K562 (cell line): ENCODE measurements at regions not wholly inside any gene's neighbourhood (a gene's known extent, or its start where the extent isn't known, plus 50 kb on each side); places are given as distances from the start of the nearest gene placed in this dataset.

Experiments
- CHD1 ChIP-seq: fragments of 200-600 bp; sonication (generic); IDR thresholded peaks from one replicate; pipeline ENCODE4 v1.6.1; 2012; ENCODE audit warnings: mild to moderate bottlenecking, moderate library complexity, low read length, inconsistent platforms
- MAZ ChIP-seq, 2 experiments: fragments of 450-650 bp in 1 of 2; sonication (generic) in 1 of 2; formaldehyde crosslinking; IDR thresholded peaks in 1 of 2; conservative IDR thresholded peaks in 1 of 2; 2 replicates each; pipeline versions ENCODE4 v1.4.0 to v1.5.0; 2020; ENCODE audit warnings: mild to moderate bottlenecking in 1 of 2, missing genetic modification reagents in 1 of 2
- NBN ChIP-seq: fragments of 450-650 bp; IDR thresholded peaks from 2 replicates; pipeline ENCODE4 v1.6.1; 2016; ENCODE audit warnings: low read depth, mild to moderate bottlenecking
- RAD21 ChIP-seq, 2 experiments: fragments of 250-450 bp in 1 of 2; fragments of 450-650 bp in 1 of 2; sonication (Bioruptor Pico) in 1 of 2; formaldehyde crosslinking in 1 of 2; IDR thresholded peaks in 1 of 2; conservative IDR thresholded peaks in 1 of 2; 2 replicates each; pipeline versions ENCODE4 v1.4.0 to v1.8.0; 2020 to 2022; ENCODE audit warnings: mild to moderate bottlenecking in 2 of 2, moderate library complexity in 1 of 2
- YY1 ChIP-seq, 3 experiments: IDR thresholded peaks; 2 replicates each; pipeline ENCODE4 v1.6.1; 2011; ENCODE audit warnings: low read length in 2 of 3, mild to moderate bottlenecking in 2 of 3, moderate library complexity in 2 of 3, borderline replicate concordance in 1 of 3, control low read depth in 1 of 3, low read depth in 1 of 3; ENCODE audit not compliant: insufficient read depth in 3 of 3, insufficient replicate concordance in 2 of 3, control insufficient read depth in 1 of 3, insufficient read length in 1 of 3; ENCODE audit errors: extremely low read depth in 1 of 3
- ZFP36 ChIP-seq: fragments of 150-350 bp; IDR thresholded peaks from 2 replicates; pipeline ENCODE4 v1.6.1; 2018; ENCODE audit warnings: low read length, low read depth; ENCODE audit not compliant: partially characterized antibody
- ZNF785 ChIP-seq: fragments of 250-450 bp; sonication (Bioruptor Pico); IDR thresholded peaks from 2 replicates; pipeline ENCODE4 v1.4.0; 2020; ENCODE audit warnings: mild to moderate bottlenecking

DNA sequence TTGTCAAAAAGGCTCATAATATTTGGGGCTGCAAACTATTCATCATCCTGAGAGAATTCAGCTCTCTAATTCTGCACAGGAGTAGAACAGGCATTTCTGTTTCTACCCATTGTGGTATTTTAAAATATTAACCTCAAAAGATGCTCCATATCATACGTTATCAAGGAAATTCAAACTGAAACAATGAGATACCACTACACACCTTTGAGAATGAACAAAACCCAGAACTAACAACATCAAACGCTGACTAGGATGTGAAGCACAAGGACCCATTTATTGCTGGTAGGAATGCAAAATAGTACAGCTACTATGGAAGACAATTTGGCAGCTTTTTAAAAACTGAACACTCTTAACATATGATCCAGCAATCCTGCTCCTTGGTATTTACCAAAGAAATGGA is 171.8 kb downstream of the DUSP6 start:
- TF ChIP-seq ZFP36 (no peak), NBN (no peak), ZNF785 (CRISPR knock-in tag) (no peak), RAD21 (CRISPR knock-in tag; conservative IDR thresholded peaks at IDR 0.05 in 1 of 2, IDR thresholded peaks at IDR 0.05 in 1 of 2) (no peak), MAZ (CRISPR knock-in tag; conservative IDR thresholded peaks at IDR 0.05 in 1 of 2, IDR thresholded peaks at IDR 0.05 in 1 of 2) (no peak), YY1 (IDR thresholded peaks at IDR 0.05; ENCODE audit: borderline replicate concordance in 1 of 3, control insufficient read depth in 1 of 3, extremely low read depth in 1 of 3, insufficient read depth in 3 of 3, insufficient read length in 1 of 3, insufficient replicate concordance in 2 of 3, low read depth in 1 of 3, low read length in 2 of 3) (no peak), CHD1 (no peak)
